ENCODE measurements at regions not wholly inside any gene's neighbourhood (a gene's known extent, or its start where the extent isn't known, plus 50 kb on each side); places are given as distances from the start of the nearest gene placed in this dataset.

GRCh38 chr10:78414380-78414779, 380.7 kb downstream of the RPS24 start:
- Mint-ChIP-seq H3K9me3 (ENCODE audit: unreplicated experiment) (no peaks in the 10 kb centered on the region), H3K27ac (ENCODE audit: unreplicated experiment) (no peak overlapping the region), H3K27me3 (ENCODE audit: unreplicated experiment) (peaks cover 18% of the 10 kb centered on the region), H3K4me3 (ENCODE audit: unreplicated experiment) (no peak overlapping the region), H3K4me1 (ENCODE audit: unreplicated experiment) (no peaks in the 10 kb centered on the region), H3K36me3 (ENCODE audit: unreplicated experiment) (no peaks in the 10 kb centered on the region)
- TF ChIP-seq CTCF (IDR thresholded peaks at IDR 0.05), result no peak
- DNase-seq (ENCODE audit: extremely low spot score, unreplicated experiment), result peak; percentile 8

- Mint-ChIP-seq H3K4me1 (ENCODE audit: unreplicated experiment) (no peaks in the 10 kb centered on the region), H3K9me3 (ENCODE audit: unreplicated experiment) (no peaks in the 10 kb centered on the region), H3K27me3 (ENCODE audit: unreplicated experiment) (peaks cover 21% of the 10 kb centered on the region), H3K27ac (ENCODE audit: unreplicated experiment) (no peak overlapping the region), H3K36me3 (ENCODE audit: unreplicated experiment) (no peaks in the 10 kb centered on the region), H3K4me3 (ENCODE audit: unreplicated experiment) (no peak overlapping the region)
- no peak for TF ChIP-seq CTCF (IDR thresholded peaks at IDR 0.05)
- DNase-seq (ENCODE audit: extremely low spot score, unreplicated experiment), result peak; percentile 40
Measured at GRCh38 chr10:78415111-78415510, 381.4 kb downstream of the RPS24 start.

- DNase-seq (ENCODE audit: extremely low spot score, unreplicated experiment), result peak; percentile 27
- H3K9me3 Mint-ChIP-seq (ENCODE audit: unreplicated experiment), result no peaks in the 10 kb centered on the region
- no peak overlapping the region for H3K27ac Mint-ChIP-seq (ENCODE audit: unreplicated experiment)
- peaks cover 32% of the 10 kb centered on the region for H3K27me3 Mint-ChIP-seq (ENCODE audit: unreplicated experiment)
- peaks cover 2% of the 10 kb centered on the region for H3K36me3 Mint-ChIP-seq (ENCODE audit: unreplicated experiment)
- no peaks in the 10 kb centered on the region for H3K4me1 Mint-ChIP-seq (ENCODE audit: unreplicated experiment)
- no peak for TF ChIP-seq CTCF (IDR thresholded peaks at IDR 0.05)
- no peak overlapping the region for H3K4me3 Mint-ChIP-seq (ENCODE audit: unreplicated experiment)
Measured at GRCh38 chr10:78416031-78417011, 382.7 kb downstream of the RPS24 start.

- Mint-ChIP-seq H3K4me1 (ENCODE audit: unreplicated experiment) (no peaks in the 10 kb centered on the region), H3K36me3 (ENCODE audit: unreplicated experiment) (peaks cover 2% of the 10 kb centered on the region), H3K4me3 (ENCODE audit: unreplicated experiment) (no peak overlapping the region), H3K27ac (ENCODE audit: unreplicated experiment) (no peak overlapping the region), H3K27me3 (ENCODE audit: unreplicated experiment) (peaks cover 36% of the 10 kb centered on the region), H3K9me3 (ENCODE audit: unreplicated experiment) (no peaks in the 10 kb centered on the region)
- TF ChIP-seq CTCF (IDR thresholded peaks at IDR 0.05), result no peak
- DNase-seq (ENCODE audit: extremely low spot score, unreplicated experiment), result peak; percentile 42
Measured at GRCh38 chr10:78417425-78418370, 384.0 kb downstream of the RPS24 start.
